DND-41 (cell line): ENCODE measurements at regions not wholly inside any gene's neighbourhood (a gene's known extent, or its start where the extent isn't known, plus 50 kb on each side); places are given as distances from the start of the nearest gene placed in this dataset.

Experiments
- EZH2 ChIP-seq: IDR thresholded peaks from 3 replicates; pipeline ENCODE4 v1.6.1; 2012; ENCODE audit warnings: borderline replicate concordance, low read depth, mild to moderate bottlenecking, moderate library complexity, low read length, inconsistent platforms; ENCODE audit not compliant: severe bottlenecking
- TF ChIP-seq, protein P1 (sequence below): IDR thresholded peaks from 2 replicates; pipeline ENCODE4 v1.5.1; 2012; ENCODE audit warnings: borderline replicate concordance, low read length, moderate library complexity, mild to moderate bottlenecking; ENCODE audit not compliant: poor library complexity, severe bottlenecking; ENCODE audit errors: extremely low read depth

- TF ChIP-seq, protein P1, sequence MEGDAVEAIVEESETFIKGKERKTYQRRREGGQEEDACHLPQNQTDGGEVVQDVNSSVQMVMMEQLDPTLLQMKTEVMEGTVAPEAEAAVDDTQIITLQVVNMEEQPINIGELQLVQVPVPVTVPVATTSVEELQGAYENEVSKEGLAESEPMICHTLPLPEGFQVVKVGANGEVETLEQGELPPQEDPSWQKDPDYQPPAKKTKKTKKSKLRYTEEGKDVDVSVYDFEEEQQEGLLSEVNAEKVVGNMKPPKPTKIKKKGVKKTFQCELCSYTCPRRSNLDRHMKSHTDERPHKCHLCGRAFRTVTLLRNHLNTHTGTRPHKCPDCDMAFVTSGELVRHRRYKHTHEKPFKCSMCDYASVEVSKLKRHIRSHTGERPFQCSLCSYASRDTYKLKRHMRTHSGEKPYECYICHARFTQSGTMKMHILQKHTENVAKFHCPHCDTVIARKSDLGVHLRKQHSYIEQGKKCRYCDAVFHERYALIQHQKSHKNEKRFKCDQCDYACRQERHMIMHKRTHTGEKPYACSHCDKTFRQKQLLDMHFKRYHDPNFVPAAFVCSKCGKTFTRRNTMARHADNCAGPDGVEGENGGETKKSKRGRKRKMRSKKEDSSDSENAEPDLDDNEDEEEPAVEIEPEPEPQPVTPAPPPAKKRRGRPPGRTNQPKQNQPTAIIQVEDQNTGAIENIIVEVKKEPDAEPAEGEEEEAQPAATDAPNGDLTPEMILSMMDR = no peak
- TF ChIP-seq EZH2 = no peak
Observed at GRCh38 chr18:24928301-24928878, 423.6 kb downstream of the ZNF521 start.
